ENCODE measurements at regions not wholly inside any gene's neighbourhood (a gene's known extent, or its start where the extent isn't known, plus 50 kb on each side); places are given as distances from the start of the nearest gene placed in this dataset.

GRCh38 chr2:172220121-172220520 lies 117.4 kb upstream of the DLX2 start:
- no peak for TF ChIP-seq CTCF (IDR thresholded peaks at IDR 0.05)
- ATAC-seq (ENCODE audit: low FRiP score), result no peak

GRCh38 chr2:172223601-172224054 lies 120.9 kb upstream of the DLX2 start:
- no peak for TF ChIP-seq CTCF (IDR thresholded peaks at IDR 0.05)

More at GRCh38 chr2:172220121-172220520, 117.4 kb upstream of the DLX2 start:
- no peak for DNase-seq (ENCODE audit: low spot score)

GRCh38 chr2:172225786-172226185 lies 123.1 kb upstream of the DLX2 start:
- TF ChIP-seq CTCF (IDR thresholded peaks at IDR 0.05), result no peak
- DNase-seq (ENCODE audit: low spot score) (no peak), ATAC-seq (ENCODE audit: low FRiP score) (no peak)

More at GRCh38 chr2:172223601-172224054, 120.9 kb upstream of the DLX2 start:
- ATAC-seq (ENCODE audit: low FRiP score) (no peak), DNase-seq (ENCODE audit: low spot score) (no peak)

GRCh38 chr2:172226244-172227061 lies 123.8 kb upstream of the DLX2 start:
- ATAC-seq (ENCODE audit: low FRiP score), result no peak
- no peak for DNase-seq (ENCODE audit: low spot score)
- TF ChIP-seq CTCF (IDR thresholded peaks at IDR 0.05), result no peak

GRCh38 chr2:172227719-172228118 lies 125.0 kb upstream of the DLX2 start:
- DNase-seq (ENCODE audit: low spot score), result no peak
- ATAC-seq (ENCODE audit: low FRiP score), result no peak
- no peak for TF ChIP-seq CTCF (IDR thresholded peaks at IDR 0.05)

- no peak for ATAC-seq (ENCODE audit: low FRiP score)
- no peak for TF ChIP-seq CTCF (IDR thresholded peaks at IDR 0.05)
- no peak for DNase-seq (ENCODE audit: low spot score)
Observed at GRCh38 chr2:172228177-172228808, 125.6 kb upstream of the DLX2 start.

All from omental fat pad (tissue), 3 donors.